Prostate gland (tissue), 2 donors: ENCODE measurements at regions not wholly inside any gene's neighbourhood (a gene's known extent, or its start where the extent isn't known, plus 50 kb on each side); places are given as distances from the start of the nearest gene placed in this dataset.

Source experiments
- DNase-seq: peaks from one replicate; pipeline ENCODE4 v3.0.0-alpha.2; 2019; ENCODE audit warnings: low spot score
- H3K27ac ChIP-seq, 2 donors: fragments of 200-600 bp; sonication (generic); 2 replicates each; pipeline ENCODE4 v1.5.1; 2017 to 2019
- H3K27me3 ChIP-seq: fragments of 200-600 bp; sonication (generic); replicated peaks from 2 replicates; pipeline ENCODE4 v1.5.1; 2019; ENCODE audit not compliant: insufficient read depth
- H3K36me3 ChIP-seq, 2 donors: fragments of 200-600 bp; sonication (generic); 1 replicate in 1 of 2; 2 replicates in 1 of 2; pipeline versions ENCODE4 v1.5.1 to v1.8.1; 2017 to 2019
- H3K4me1 ChIP-seq: fragments of 200-600 bp; sonication (generic); replicated peaks from 2 replicates; pipeline ENCODE4 v1.5.1; 2019
- H3K4me3 ChIP-seq, 2 donors: fragments of 200-600 bp; sonication (generic); 2 replicates each; pipeline ENCODE4 v1.5.1; 2017 to 2019
- H3K9me3 ChIP-seq: fragments of 200-600 bp; sonication (generic); 2 replicates; pipeline ENCODE4 v1.5.1; 2017
- CTCF ChIP-seq, 4 experiments: fragments of 200-600 bp in 2 of 4; fragments of 450-650 bp in 2 of 4; sonication (generic) in 2 of 4; IDR thresholded peaks; 1 replicate in 3 of 4; 2 replicates in 1 of 4; pipeline ENCODE4 v1.5.1; 2016 to 2019; ENCODE audit warnings: antibody characterized with exemption in 4 of 4, mild to moderate bottlenecking in 2 of 4, moderate library complexity in 2 of 4
- POLR2A ChIP-seq: fragments of 450-650 bp; IDR thresholded peaks from one replicate; pipeline ENCODE4 v1.6.1; 2016; ENCODE audit warnings: antibody characterized with exemption, mild to moderate bottlenecking
- POLR2AphosphoS5 ChIP-seq: sonication (generic); formaldehyde crosslinking; IDR thresholded peaks from one replicate; pipeline ENCODE4 v1.6.1; 2017; ENCODE audit warnings: antibody characterized with exemption
- WGBS: methylation state at CpG from one replicate; pipeline ENCODE4 v1.1.5; 2018; 5-methylcytosine and 5-hydroxymethylcytosine counted together
- intact Hi-C: fragments of 100-400 bp; cut with DNase I; formaldehyde crosslinking; loops from one replicate; pipeline ENCODE4 v1.14.2; 2022

GRCh38 chr14:42535397-42535796, 928.7 kb downstream of the LRFN5 start:
- no peaks in the 10 kb centered on the region for H3K4me1 ChIP-seq
- TF ChIP-seq CTCF (IDR thresholded peaks at IDR 0.05) (no peak), POLR2A (no peak), POLR2AphosphoS5 (no peak)
- H3K36me3 ChIP-seq, result no peaks in the 10 kb centered on the region
- no peak for DNase-seq
- 85% methylated on average over 10 of the region's 10 CpGs for WGBS
- intact Hi-C loops, result no loop called here
- no peak overlapping the region for H3K4me3 ChIP-seq
- no peaks in the 10 kb centered on the region for H3K27me3 ChIP-seq
- H3K9me3 ChIP-seq, result no peaks in the 10 kb centered on the region
- H3K27ac ChIP-seq, result no peak overlapping the region

- intact Hi-C loops, result no loop called here
- H3K27me3 ChIP-seq, result no peaks in the 10 kb centered on the region
- H3K36me3 ChIP-seq, result no peaks in the 10 kb centered on the region
- H3K27ac ChIP-seq, result no peak overlapping the region
- no peak overlapping the region for H3K4me3 ChIP-seq
- H3K9me3 ChIP-seq, result no peaks in the 10 kb centered on the region
- WGBS, result 77% methylated on average over 1 of the region's 1 CpG
- no peak for TF ChIP-seq POLR2A
- no peak for TF ChIP-seq CTCF (IDR thresholded peaks at IDR 0.05)
- no peak for TF ChIP-seq POLR2AphosphoS5
- no peak for DNase-seq
- H3K4me1 ChIP-seq, result no peaks in the 10 kb centered on the region
Measured at GRCh38 chr14:42533476-42533875, 926.8 kb downstream of the LRFN5 start.

- Histone ChIP-seq H3K36me3 (no peaks in the 10 kb centered on the region), H3K27me3 (no peaks in the 10 kb centered on the region), H3K4me1 (no peaks in the 10 kb centered on the region), H3K4me3 (no peak overlapping the region), H3K27ac (no peak overlapping the region), H3K9me3 (no peaks in the 10 kb centered on the region)
- intact Hi-C loops, result no loop called here
- 91% methylated on average over 2 of the region's 2 CpGs for WGBS
- no peak for TF ChIP-seq POLR2A
- TF ChIP-seq POLR2AphosphoS5, result no peak
- DNase-seq, result no peak
Measured at GRCh38 chr14:42532194-42532593, 925.5 kb downstream of the LRFN5 start.

GRCh38 chr14:42527141-42527540, 920.5 kb downstream of the LRFN5 start:
- no peaks in the 10 kb centered on the region for H3K9me3 ChIP-seq
- H3K27me3 ChIP-seq, result no peaks in the 10 kb centered on the region
- no peaks in the 10 kb centered on the region for H3K36me3 ChIP-seq
- H3K4me1 ChIP-seq, result no peaks in the 10 kb centered on the region
- TF ChIP-seq POLR2AphosphoS5 (no peak), CTCF (IDR thresholded peaks at IDR 0.05) (no peak), POLR2A (no peak)
- H3K27ac ChIP-seq, result no peak overlapping the region
- no peak overlapping the region for H3K4me3 ChIP-seq
- intact Hi-C loops, result no loop called here
- WGBS, result 95% methylated on average over 2 of the region's 2 CpGs
- DNase-seq, result no peak

GRCh38 chr14:42523666-42524065, 917.0 kb downstream of the LRFN5 start:
- Histone ChIP-seq H3K36me3 (no peaks in the 10 kb centered on the region), H3K27me3 (no peaks in the 10 kb centered on the region), H3K27ac (no peak overlapping the region), H3K9me3 (no peaks in the 10 kb centered on the region), H3K4me3 (no peak overlapping the region), H3K4me1 (no peaks in the 10 kb centered on the region)
- WGBS, result 58% methylated on average over 2 of the region's 2 CpGs
- intact Hi-C loops, result no loop called here
- DNase-seq, result no peak
- TF ChIP-seq POLR2A (no peak), POLR2AphosphoS5 (no peak), CTCF (IDR thresholded peaks at IDR 0.05) (no peak)
